Middle frontal gyrus (tissue), 1 donor: ENCODE measurements at regions not wholly inside any gene's neighbourhood (a gene's known extent, or its start where the extent isn't known, plus 50 kb on each side); places are given as distances from the start of the nearest gene placed in this dataset.

ENCODE experiments used
- DNase-seq: peaks from one replicate; pipeline ENCODE4 v3.0.0-alpha.2; 2015; ENCODE audit warnings: low spot score; ENCODE audit errors: extremely low spot score

- no peak for DNase-seq
Observed at GRCh38 chr7:49367072-49367471, 406.4 kb upstream of the VWC2 start.

GRCh38 chr7:49371771-49372170 is 401.7 kb upstream of the VWC2 start:
- DNase-seq: no peak

GRCh38 chr7:49376817-49377375 is 396.5 kb upstream of the VWC2 start:
- DNase-seq: no peak

DNA sequence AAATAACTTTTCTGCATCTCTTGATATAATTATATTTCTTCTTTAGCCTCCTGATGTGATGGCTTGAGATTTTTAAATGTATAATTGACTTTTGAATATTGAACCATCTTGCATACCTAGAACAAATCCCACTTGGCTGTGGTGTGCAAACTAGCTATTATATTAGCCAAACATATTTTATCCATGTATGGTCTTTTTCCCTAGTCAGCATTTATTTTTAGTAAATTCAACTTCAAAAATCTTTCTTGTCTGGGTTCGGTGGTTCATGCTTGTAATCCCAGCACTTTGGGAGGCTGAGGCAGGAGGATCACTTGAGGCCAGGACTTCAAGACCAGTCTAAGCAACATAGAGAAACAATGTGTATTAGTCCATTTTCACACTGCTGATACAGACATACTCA is 386.6 kb upstream of the VWC2 start:
- DNase-seq: no peak

- no peak for DNase-seq
Observed at GRCh38 chr7:49389871-49390479, 383.5 kb upstream of the VWC2 start.

GRCh38 chr7:49396229-49396628 is 377.2 kb upstream of the VWC2 start:
- DNase-seq: no peak

- no peak for DNase-seq
Observed at GRCh38 chr7:49397750-49398149, 375.7 kb upstream of the VWC2 start.

GRCh38 chr7:49398236-49398635 is 375.2 kb upstream of the VWC2 start:
- DNase-seq: no peak

DNA sequence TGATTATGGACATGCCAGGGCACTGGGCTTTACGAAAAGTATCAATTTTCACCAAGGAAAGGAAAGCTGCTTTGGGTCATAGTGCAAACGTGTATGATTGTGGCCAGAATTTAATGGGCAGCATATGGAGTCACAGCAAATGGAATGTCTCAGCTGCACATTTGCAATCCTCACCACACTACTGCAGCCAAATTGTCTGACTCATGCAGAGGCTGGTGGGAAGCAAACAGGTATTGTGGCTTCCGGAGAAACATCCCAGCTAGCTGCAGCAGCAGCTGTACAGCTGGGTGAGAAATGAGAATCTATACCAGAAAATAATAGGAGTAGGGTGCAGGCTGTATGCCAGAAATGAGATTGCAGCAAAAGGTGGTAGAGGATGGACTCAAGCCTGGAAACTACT is 374.7 kb upstream of the VWC2 start:
- DNase-seq: no peak

- DNase-seq: no peak
Observed at GRCh38 chr7:49400891-49401550, 372.4 kb upstream of the VWC2 start.

DNA sequence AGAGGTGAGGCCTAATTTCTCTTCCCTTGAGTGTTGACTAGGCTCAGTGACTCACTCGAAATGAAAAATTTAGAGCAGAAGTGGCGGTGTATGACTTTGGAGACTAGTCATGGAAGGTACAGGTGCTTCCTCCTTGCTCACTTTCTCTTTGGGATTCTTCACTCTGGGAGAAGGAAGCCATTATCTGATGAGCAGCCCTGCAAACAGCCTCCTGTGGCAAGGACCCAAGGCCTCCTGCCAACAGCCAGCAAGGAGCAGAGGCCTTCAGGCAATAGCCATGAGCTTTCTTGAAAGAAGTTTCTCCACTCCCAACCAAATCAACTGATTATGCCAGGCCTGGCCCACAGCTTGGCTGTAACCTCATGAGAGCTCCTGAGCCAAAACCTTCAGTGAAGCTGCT is 369.6 kb upstream of the VWC2 start:
- no peak for DNase-seq

- DNase-seq: no peak
Observed at GRCh38 chr7:49407205-49407604, 366.2 kb upstream of the VWC2 start.

DNA sequence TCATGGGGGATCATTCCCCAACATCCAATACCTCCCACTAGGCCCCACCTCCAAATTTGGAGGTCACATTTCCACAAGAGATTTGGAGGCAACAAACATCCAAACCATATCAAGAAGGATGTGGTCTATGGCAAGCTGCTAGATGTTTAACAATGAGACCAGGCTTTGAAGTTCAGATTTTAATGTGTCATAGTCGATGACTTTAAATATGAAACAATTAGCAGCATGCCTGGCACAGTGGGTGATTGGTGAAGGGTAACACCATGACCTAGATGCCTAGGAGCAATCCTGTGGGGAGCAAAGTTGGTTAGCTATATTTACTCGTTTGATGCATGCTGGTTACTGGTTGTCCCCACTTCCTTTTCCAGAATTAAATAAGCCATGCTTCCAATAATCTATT is 356.4 kb upstream of the VWC2 start:
- no peak for DNase-seq

- no peak for DNase-seq
Observed at GRCh38 chr7:49418963-49419362, 354.5 kb upstream of the VWC2 start.

- DNase-seq: no peak
Observed at GRCh38 chr7:49422564-49422963, 350.9 kb upstream of the VWC2 start.

- no peak for DNase-seq
Observed at GRCh38 chr7:49424109-49424508, 349.3 kb upstream of the VWC2 start.

DNA sequence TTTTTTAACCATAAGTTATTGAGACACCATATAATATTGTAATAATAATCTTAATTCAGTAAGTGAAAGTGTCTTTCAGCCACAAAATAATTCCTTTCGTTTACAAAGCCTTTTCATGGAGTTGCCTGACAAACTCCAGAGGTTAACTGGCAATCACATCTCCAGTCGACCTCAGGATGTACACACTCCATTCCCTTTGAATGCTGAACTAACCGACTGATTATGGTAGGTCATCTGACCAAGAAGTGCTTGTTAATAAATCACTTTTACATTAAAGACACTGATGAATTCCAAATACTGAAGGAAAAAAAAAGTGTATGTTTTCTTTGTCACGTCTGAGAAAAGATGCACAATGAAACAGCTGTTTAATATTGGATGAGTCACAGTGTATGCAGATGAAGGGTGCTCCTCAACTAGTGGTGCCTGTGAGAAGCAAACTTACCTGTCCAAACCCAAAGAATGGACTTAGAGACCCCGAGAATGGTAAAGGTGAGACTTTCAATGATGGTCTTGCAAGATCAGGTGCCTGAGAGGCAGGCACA is 348.1 kb upstream of the VWC2 start:
- no peak for DNase-seq

- no peak for DNase-seq
Observed at GRCh38 chr7:49432254-49432653, 341.2 kb upstream of the VWC2 start.

DNA sequence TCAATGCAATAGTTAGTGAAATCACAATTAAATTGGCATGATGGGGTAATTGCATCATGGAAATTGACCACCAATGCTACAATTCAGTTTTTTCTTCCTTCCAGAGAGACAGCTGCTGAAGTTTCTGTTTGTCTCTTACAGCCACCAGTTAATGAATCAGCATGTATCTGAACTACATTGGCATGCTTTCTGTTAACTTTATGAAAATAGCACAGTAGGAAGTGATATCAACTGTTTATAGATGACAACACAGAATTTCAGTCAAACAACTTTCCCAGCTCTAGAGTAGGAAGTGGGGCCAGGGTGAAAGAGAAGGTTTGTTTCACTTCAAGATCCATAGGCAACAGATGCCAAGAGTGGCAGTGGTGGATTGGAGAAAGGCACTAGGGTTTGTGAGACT is 339.6 kb upstream of the VWC2 start:
- DNase-seq: no peak

- no peak for DNase-seq
Observed at GRCh38 chr7:49434846-49435245, 338.6 kb upstream of the VWC2 start.

DNA sequence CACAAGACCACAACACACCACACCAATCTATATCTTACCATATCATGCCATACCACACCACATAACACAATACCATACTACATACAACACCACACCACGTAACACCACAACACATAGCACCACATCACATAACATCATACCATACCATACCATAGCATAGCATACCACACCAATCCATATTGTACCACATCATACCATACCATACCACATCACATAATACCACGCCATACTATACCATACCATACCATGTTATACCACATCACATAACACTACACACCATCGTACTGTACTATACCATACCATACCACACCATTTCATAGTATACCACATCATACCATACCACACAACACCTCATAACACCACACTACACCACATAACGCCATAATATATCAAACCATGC is 335.2 kb upstream of the VWC2 start:
- no peak for DNase-seq

DNA sequence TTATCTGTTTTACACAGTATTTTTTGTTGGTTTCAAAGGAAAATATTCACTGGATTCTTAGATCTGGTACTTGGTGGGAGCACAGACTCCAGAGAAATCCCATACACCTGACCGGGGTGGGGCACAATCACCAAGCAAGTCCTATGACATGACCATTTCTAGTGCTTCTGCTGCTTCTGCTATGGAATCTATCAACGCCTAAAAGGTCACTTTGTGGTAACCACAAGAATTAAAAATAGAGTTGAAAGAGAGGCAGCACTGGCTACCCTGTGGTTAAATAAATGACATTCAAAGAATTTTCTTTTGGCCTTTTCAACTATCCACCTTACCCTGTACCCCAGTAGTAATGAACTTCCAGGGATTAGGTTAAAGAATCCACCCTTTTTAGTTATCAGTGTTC is 329.9 kb upstream of the VWC2 start:
- DNase-seq: no peak

DNA sequence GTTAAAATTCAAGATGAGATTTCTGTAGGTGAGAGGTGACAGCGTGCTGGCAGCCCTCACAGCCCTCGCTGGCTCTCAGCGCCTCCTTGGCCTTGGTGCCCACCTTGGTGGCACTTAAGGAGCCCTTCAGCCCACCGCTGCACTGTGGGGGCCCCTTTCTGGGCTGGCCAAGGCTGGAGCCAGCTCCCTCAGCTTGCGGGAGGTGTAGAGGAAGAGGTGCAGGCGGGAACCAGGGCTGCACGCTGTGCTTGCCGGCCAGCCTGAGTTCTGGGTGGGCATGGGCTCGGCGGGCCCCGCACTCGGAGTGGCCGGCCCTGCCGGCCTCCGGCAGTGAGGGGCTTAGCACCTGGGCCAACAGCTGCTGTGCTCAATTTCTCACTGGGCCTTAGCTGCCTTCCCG is 320.0 kb upstream of the VWC2 start:
- no peak for DNase-seq
